Common myeloid progenitor, CD34-positive (primary cell): ENCODE measurements at regions not wholly inside any gene's neighbourhood (a gene's known extent, or its start where the extent isn't known, plus 50 kb on each side); places are given as distances from the start of the nearest gene placed in this dataset.

Experiments
- CTCF ChIA-PET: fragments of 350-600 bp; sonication (Branson Sonifier 250); formaldehyde crosslinking; loops from one replicate; lab custom pipeline; 2021; ENCODE audit warnings: antibody characterized with exemption; lab: Charles Lee
- POLR2A ChIA-PET: fragments of 350-600 bp; sonication (Branson Sonifier 250); formaldehyde crosslinking; loops from one replicate; lab custom pipeline; 2021; ENCODE audit warnings: antibody characterized with exemption; lab: Charles Lee
- DNase-seq, 3 donors: peaks; one replicate each; pipeline versions ENCODE4 v3.0.0 to v3.0.0-alpha.2; 2013
- H3K27ac ChIP-seq, 2 experiments: 1 replicate in 1 of 2; 2 replicates in 1 of 2; pipeline ENCODE4 v1.7.0; 2013; ENCODE audit warnings: inconsistent platforms in 2 of 2, low read length in 2 of 2, mild to moderate bottlenecking in 2 of 2, low read depth in 1 of 2, moderate library complexity in 1 of 2; ENCODE audit not compliant: severe bottlenecking in 2 of 2, insufficient read depth in 1 of 2, poor library complexity in 1 of 2
- H3K27me3 ChIP-seq, 5 experiments: replicated peaks in 2 of 5; 1 replicate in 3 of 5; 2 replicates in 2 of 5; pipeline versions ENCODE4 v1.6.1 to v1.7.0; 2013; ENCODE audit warnings: low read length in 4 of 5, mild to moderate bottlenecking in 2 of 5, moderate library complexity in 2 of 5, inconsistent platforms in 1 of 5; ENCODE audit not compliant: insufficient read depth in 5 of 5, control insufficient read depth in 4 of 5
- H3K36me3 ChIP-seq, 4 experiments: 1 replicate in 2 of 4; 2 replicates in 2 of 4; pipeline versions ENCODE4 v1.6.1 to v1.7.0; 2013; ENCODE audit warnings: low read length in 3 of 4, control low read depth in 1 of 4, mild to moderate bottlenecking in 1 of 4; ENCODE audit not compliant: control insufficient read depth in 4 of 4, insufficient read depth in 4 of 4
- H3K4me1 ChIP-seq, 4 experiments: 1 replicate in 3 of 4; 2 replicates in 1 of 4; pipeline versions ENCODE4 v1.6.1 to v1.7.1; 2013; ENCODE audit warnings: low read length in 3 of 4, mild to moderate bottlenecking in 3 of 4, control low read depth in 1 of 4, inconsistent platforms in 1 of 4, moderate library complexity in 1 of 4; ENCODE audit not compliant: control insufficient read depth in 4 of 4, insufficient read depth in 4 of 4; ENCODE audit errors: control extremely low read depth in 1 of 4
- H3K4me3 ChIP-seq, 7 experiments: 1 replicate in 4 of 7; 2 replicates in 3 of 7; pipeline versions ENCODE4 v1.5.1 to v1.7.0; 2013; ENCODE audit warnings: mild to moderate bottlenecking in 7 of 7, low read length in 6 of 7, moderate library complexity in 6 of 7, inconsistent platforms in 2 of 7, low read depth in 2 of 7, control low read depth in 1 of 7; ENCODE audit not compliant: insufficient read depth in 4 of 7, control insufficient read depth in 1 of 7; ENCODE audit errors: extremely low read depth in 1 of 7
- H3K9me3 ChIP-seq, 5 experiments: 1 replicate in 4 of 5; 2 replicates in 1 of 5; pipeline versions ENCODE4 v1.6.1 to v1.7.1; 2013; ENCODE audit warnings: low read length in 4 of 5, mild to moderate bottlenecking in 2 of 5, inconsistent platforms in 1 of 5, low read depth in 1 of 5, moderate library complexity in 1 of 5; ENCODE audit not compliant: control insufficient read depth in 4 of 5, insufficient read depth in 2 of 5; ENCODE audit errors: control extremely low read depth in 1 of 5
- WGBS: methylation state at CpG from one replicate; pipeline ENCODE4 v1.1.5; 2013; ENCODE audit not compliant: insufficient coverage; 5-methylcytosine and 5-hydroxymethylcytosine counted together

GRCh38 chr16:85248342-85248741 is 136.1 kb upstream of the CIBAR2 start:
- CTCF ChIA-PET, result interaction anchor here (0.7 to 4.5 kb wide), 5 partner anchors 10 to 144 kb away, joined by 3 to 23 read pairs (median 3); no protein-coding TSS in a partner anchor
- no peak overlapping the region for H3K27ac ChIP-seq
- POLR2A ChIA-PET, result interaction anchor here (0.6 to 0.7 kb wide), 3 partner anchors 12 to 1077 kb away, joined by 3 read pairs; no protein-coding TSS in a partner anchor
- H3K4me3 ChIP-seq, result no peak overlapping the region
- no peaks in the 10 kb centered on the region for H3K9me3 ChIP-seq
- peaks cover 0 to 20% (median 16%) of the 10 kb centered on the region in 4 experiments for H3K4me1 ChIP-seq
- no peaks in the 10 kb centered on the region for H3K36me3 ChIP-seq
- 100% methylated on average over 2 of the region's 5 CpGs for WGBS
- peaks cover 0 to 2% (median 0%) of the 10 kb centered on the region in 5 experiments for H3K27me3 ChIP-seq
- DNase-seq, result no peak

GRCh38 chr16:85248857-85249256 is 136.6 kb upstream of the CIBAR2 start:
- ChIA-PET POLR2A (interaction anchor here (0.6 to 0.7 kb wide), 2 partner anchors 13 to 26 kb away, joined by 3 read pairs; no protein-coding TSS in a partner anchor), CTCF (interaction anchor here (0.7 to 4.5 kb wide), 8 partner anchors 8 to 171 kb away, joined by 3 to 23 read pairs (median 3); no protein-coding TSS in a partner anchor)
- Histone ChIP-seq H3K27me3 (peaks cover 0 to 2% (median 0%) of the 10 kb centered on the region in 5 experiments), H3K4me3 (no peak overlapping the region), H3K27ac (no peak overlapping the region), H3K9me3 (no peaks in the 10 kb centered on the region), H3K4me1 (peaks cover 0 to 23% (median 16%) of the 10 kb centered on the region in 4 experiments), H3K36me3 (no peaks in the 10 kb centered on the region)
- WGBS, result 100% methylated on average over 7 of the region's 7 CpGs
- no peak for DNase-seq

DNA sequence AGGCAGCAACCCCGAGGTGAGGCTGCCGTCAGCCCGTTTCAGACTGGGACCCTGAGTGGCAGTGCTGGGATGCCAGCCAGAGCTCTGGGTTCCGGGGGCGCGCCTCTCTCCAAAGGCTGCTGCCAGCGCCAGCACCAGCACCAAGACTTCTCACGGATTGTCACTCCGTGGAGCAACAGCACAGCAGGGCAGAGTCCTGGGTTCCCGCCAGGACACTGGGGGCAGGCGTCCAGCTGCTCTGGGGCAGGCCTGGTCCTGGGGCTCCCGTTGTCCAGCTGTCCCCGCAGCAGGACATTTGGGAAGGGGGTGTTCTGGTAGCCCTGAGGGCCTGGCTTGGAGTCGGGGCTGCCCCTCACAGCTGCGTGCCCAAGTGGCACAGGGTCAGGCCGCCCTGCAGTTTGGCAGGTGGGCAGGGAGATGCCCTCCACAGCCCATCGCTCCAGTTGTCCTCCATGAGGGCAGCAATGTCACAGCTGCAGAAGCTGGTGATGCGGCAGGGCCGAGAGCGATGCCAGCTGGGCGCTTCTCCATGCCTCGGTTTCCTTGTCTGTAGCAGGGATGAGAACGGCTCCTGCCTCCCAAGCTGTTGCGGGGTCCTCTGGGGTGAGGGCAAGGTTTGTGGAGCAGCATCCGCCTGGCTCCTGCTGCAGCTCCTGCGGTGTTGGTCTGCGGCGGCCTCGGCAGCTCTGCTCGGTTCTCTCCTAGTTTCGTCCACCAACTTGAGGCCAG is 137.3 kb upstream of the CIBAR2 start:
- no peak overlapping the region for H3K4me3 ChIP-seq
- WGBS, result 95% methylated on average over 31 of the region's 31 CpGs
- H3K27ac ChIP-seq, result no peak overlapping the region
- no peak for DNase-seq
- CTCF ChIA-PET, result interaction anchor here (0.7 to 4.5 kb wide), 5 partner anchors 9 to 170 kb away, joined by 3 to 23 read pairs (median 4); no protein-coding TSS in a partner anchor
- no peaks in the 10 kb centered on the region for H3K36me3 ChIP-seq
- H3K27me3 ChIP-seq, result peaks cover 0 to 2% (median 0%) of the 10 kb centered on the region in 5 experiments
- POLR2A ChIA-PET, result interaction anchor here (0.7 kb wide), 1 partner anchor 19 kb away, joined by 4 read pairs; no protein-coding TSS in a partner anchor
- peaks cover 0 to 23% (median 16%) of the 10 kb centered on the region in 4 experiments for H3K4me1 ChIP-seq
- no peaks in the 10 kb centered on the region for H3K9me3 ChIP-seq

DNA sequence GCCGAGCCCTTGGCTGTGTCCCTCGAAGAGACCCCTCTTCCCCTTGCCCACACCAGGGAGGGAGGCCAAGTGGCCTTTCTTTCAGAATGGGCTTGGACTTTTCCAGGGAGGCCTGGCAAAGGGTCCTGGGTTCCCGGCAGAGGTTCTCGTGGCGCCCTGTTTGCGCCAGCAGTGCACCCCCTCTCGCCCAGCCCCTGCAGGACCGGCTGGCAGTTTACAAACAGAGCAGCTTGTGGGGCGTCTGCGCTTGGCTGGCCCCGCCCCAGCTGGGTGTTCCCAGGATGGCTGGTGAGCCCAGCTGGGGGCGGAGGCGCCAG is 137.8 kb upstream of the CIBAR2 start:
- H3K27me3 ChIP-seq, result peaks cover 0 to 2% (median 0%) of the 10 kb centered on the region in 5 experiments
- 98% methylated on average over 13 of the region's 13 CpGs for WGBS

DNA sequence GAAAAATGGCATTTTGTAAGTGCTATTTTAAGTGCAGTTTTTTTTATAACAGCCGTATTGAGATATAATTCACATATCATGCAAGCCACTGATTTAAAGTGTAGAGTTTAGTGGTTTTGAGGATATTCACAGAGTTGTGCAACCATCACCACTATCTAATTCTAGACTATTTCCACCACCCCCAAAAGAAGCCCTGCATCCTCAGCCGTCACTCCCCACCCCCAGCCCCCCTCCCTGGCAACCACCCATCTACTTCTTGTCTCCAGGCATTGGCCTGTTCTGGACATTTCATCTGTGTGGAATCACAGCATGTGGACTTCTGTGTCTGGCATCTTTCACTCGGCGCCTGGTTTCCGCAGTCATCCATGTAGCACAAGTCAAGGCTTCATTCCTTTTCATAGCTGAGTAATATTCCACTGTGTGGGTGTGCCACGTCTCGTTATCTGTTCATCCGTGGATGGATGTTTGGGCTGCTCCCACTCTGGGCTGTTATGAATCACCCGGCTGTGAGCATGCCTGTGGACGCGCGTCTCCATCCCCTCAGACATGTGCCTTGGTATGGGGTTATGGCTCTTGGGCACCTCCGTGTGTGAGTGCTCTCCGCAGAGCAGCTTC is 138.4 kb upstream of the CIBAR2 start:
- Histone ChIP-seq H3K9me3 (no peaks in the 10 kb centered on the region), H3K27me3 (no peaks in the 10 kb centered on the region), H3K4me1 (peaks cover 0 to 17% (median 15%) of the 10 kb centered on the region in 4 experiments), H3K4me3 (no peak overlapping the region), H3K27ac (no peak overlapping the region), H3K36me3 (no peaks in the 10 kb centered on the region)
- DNase-seq, result no peak
- POLR2A ChIA-PET, result no interaction called here
- CTCF ChIA-PET, result interaction anchor here (5.1 kb wide), 1 partner anchor 13 kb away, joined by 68 read pairs; no protein-coding TSS in a partner anchor
- 97% methylated on average over 13 of the region's 14 CpGs for WGBS

More for the DNA sequence above, 137.8 kb upstream of the CIBAR2 start:
- Histone ChIP-seq H3K27ac (no peak overlapping the region), H3K9me3 (no peaks in the 10 kb centered on the region), H3K4me3 (no peak overlapping the region), H3K36me3 (no peaks in the 10 kb centered on the region), H3K4me1 (peaks cover 0 to 23% (median 16%) of the 10 kb centered on the region in 4 experiments)
- DNase-seq, result no peak
- CTCF ChIA-PET, result interaction anchor here (4.5 kb wide), 1 partner anchor 8 kb away, joined by 23 read pairs; no protein-coding TSS in a partner anchor
- POLR2A ChIA-PET, result no interaction called here

DNA sequence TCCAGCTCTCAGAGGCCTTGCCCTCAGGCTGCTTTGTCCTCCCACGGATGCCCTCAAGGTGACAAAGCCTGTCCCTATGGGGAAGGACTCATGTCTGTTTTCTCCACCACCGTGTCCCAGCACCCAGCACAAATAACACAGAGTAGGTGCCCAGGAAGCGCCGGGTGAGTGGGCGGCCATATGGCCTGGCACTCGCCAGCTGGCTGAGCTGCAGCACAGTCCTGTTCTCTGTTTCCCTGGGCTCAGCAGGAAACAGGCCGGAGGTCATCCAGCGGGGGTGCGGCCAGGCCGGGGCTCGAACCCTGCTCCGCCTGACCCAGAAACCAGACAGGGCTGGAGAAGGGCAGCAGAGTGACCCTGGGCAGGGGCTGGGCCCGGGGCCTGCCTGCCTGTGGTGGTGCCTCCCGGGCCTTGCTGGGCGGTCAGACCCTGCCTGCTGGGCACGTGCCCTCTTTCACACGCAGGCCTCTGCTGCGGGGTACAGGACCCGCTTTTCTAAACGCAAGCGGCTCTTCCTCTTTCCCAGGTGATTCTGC is 139.0 kb upstream of the CIBAR2 start:
- Histone ChIP-seq H3K36me3 (no peaks in the 10 kb centered on the region), H3K4me3 (no peak overlapping the region), H3K9me3 (no peaks in the 10 kb centered on the region), H3K4me1 (peaks cover 0 to 15% (median 12%) of the 10 kb centered on the region in 4 experiments), H3K27ac (no peak overlapping the region), H3K27me3 (no peaks in the 10 kb centered on the region)
- ChIA-PET POLR2A (no interaction called here), CTCF (interaction anchor here (1.8 to 5.1 kb wide), 5 partner anchors 10 to 54 kb away, joined by 6 to 68 read pairs (median 13); no protein-coding TSS in a partner anchor)
- no peak for DNase-seq
- WGBS, result 94% methylated on average over 21 of the region's 21 CpGs
